B cell (primary cell): ENCODE measurements at regions not wholly inside any gene's neighbourhood (a gene's known extent, or its start where the extent isn't known, plus 50 kb on each side); places are given as distances from the start of the nearest gene placed in this dataset.

ENCODE experiments used
- ATAC-seq: fragments of 200-7000 bp; cut with Tn5 transposase; one replicate; pipeline ENCODE4 v1.10.0; 2021; ENCODE audit warnings: low read depth, mild to moderate bottlenecking, moderate number of reproducible peaks, moderate library complexity
- CTCF ChIA-PET: fragments of 350-600 bp; sonication (Branson Sonifier 250); formaldehyde crosslinking; loops from one replicate; lab custom pipeline; 2021; ENCODE audit warnings: antibody characterized with exemption, inconsistent platforms; lab: Charles Lee
- POLR2A ChIA-PET: fragments of 350-600 bp; sonication (Branson Sonifier 250); formaldehyde crosslinking; loops from one replicate; lab custom pipeline; 2021; ENCODE audit warnings: antibody characterized with exemption; lab: Charles Lee
- DNase-seq: peaks from one replicate; pipeline ENCODE4 v3.0.0; 2013
- H2AFZ ChIP-seq: 2 replicates; pipeline ENCODE4 v1.6.1; 2012; ENCODE audit warnings: mild to moderate bottlenecking, low read depth, low read length; ENCODE audit not compliant: insufficient read depth, poor library complexity, severe bottlenecking
- H3K27ac ChIP-seq, 2 donors: 1 replicate in 1 of 2; 2 replicates in 1 of 2; pipeline ENCODE4 v1.5.1; 2012 to 2013; ENCODE audit warnings: low read length in 2 of 2, mild to moderate bottlenecking in 2 of 2, moderate library complexity in 1 of 2
- H3K27me3 ChIP-seq, 4 experiments: fragments of 200-600 bp in 1 of 4; sonication (generic) in 1 of 4; replicated peaks in 1 of 4; 1 replicate in 2 of 4; 2 replicates in 2 of 4; pipeline versions ENCODE4 v1.6.1 to v1.7.0; 2013 to 2016; ENCODE audit warnings: low read length in 3 of 4, mild to moderate bottlenecking in 2 of 4, mixed read lengths in 1 of 4, moderate library complexity in 1 of 4; ENCODE audit not compliant: insufficient read depth in 4 of 4, control insufficient read depth in 3 of 4; ENCODE audit errors: control extremely low read depth in 1 of 4
- H3K36me3 ChIP-seq, 2 experiments: replicated peaks in 1 of 2; 1 replicate in 1 of 2; 2 replicates in 1 of 2; pipeline versions ENCODE4 v1.6.1 to v1.7.1; 2013; ENCODE audit warnings: low read length in 1 of 2; ENCODE audit not compliant: insufficient read depth in 2 of 2, control insufficient read depth in 1 of 2; ENCODE audit errors: control extremely low read depth in 1 of 2, extremely low read depth in 1 of 2
- H3K4me1 ChIP-seq, 2 donors: fragments of 200-600 bp in 1 of 2; sonication (generic) in 1 of 2; 1 replicate in 1 of 2; 2 replicates in 1 of 2; pipeline versions ENCODE4 v1.5.1 to v1.6.1; 2013 to 2017; ENCODE audit warnings: low read length in 2 of 2; ENCODE audit not compliant: control insufficient read depth in 2 of 2, insufficient read depth in 2 of 2
- H3K4me2 ChIP-seq: replicated peaks from 2 replicates; pipeline ENCODE3; 2012; ENCODE audit warnings: mild to moderate bottlenecking, low read depth, low read length; ENCODE audit not compliant: poor library complexity, severe bottlenecking
- H3K4me3 ChIP-seq, 5 experiments: fragments of 200-600 bp in 1 of 5; sonication (generic) in 1 of 5; 1 replicate in 3 of 5; 2 replicates in 2 of 5; pipeline versions ENCODE4 v1.5.1 to v1.7.0; 2011 to 2016; ENCODE audit warnings: low read length in 4 of 5, mild to moderate bottlenecking in 4 of 5, low read depth in 2 of 5, control low read depth in 1 of 5, moderate library complexity in 1 of 5; ENCODE audit not compliant: insufficient read depth in 1 of 5; ENCODE audit errors: control extremely low read depth in 1 of 5, extremely low read depth in 1 of 5
- H3K79me2 ChIP-seq: fragments of 200-600 bp; sonication (generic); one replicate; pipeline ENCODE4 v1.6.0; 2016; ENCODE audit warnings: low read length; ENCODE audit not compliant: control insufficient read depth, insufficient read depth
- H3K9ac ChIP-seq: fragments of 200-600 bp; sonication (generic); 2 replicates; pipeline ENCODE4 v1.6.1; 2017; ENCODE audit warnings: mild to moderate bottlenecking, low read length, moderate library complexity
- H3K9me3 ChIP-seq, 3 donors: one replicate each; pipeline versions ENCODE4 v1.6.1 to v1.7.1; 2013; ENCODE audit warnings: low read length in 2 of 3; ENCODE audit not compliant: control insufficient read depth in 2 of 3, insufficient read depth in 1 of 3; ENCODE audit errors: control extremely low read depth in 1 of 3
- H4K20me1 ChIP-seq: 2 replicates; pipeline ENCODE4 v1.6.0; 2012; ENCODE audit warnings: mild to moderate bottlenecking, low read length; ENCODE audit not compliant: insufficient read depth, control insufficient read depth, poor library complexity, severe bottlenecking
- H3K27ac Mint-ChIP-seq: one replicate; pipeline ENCODE4 v1.8.0; 2021; ENCODE audit warnings: mixed read lengths
- H3K27me3 Mint-ChIP-seq: one replicate; pipeline ENCODE4 v1.8.0; 2021; ENCODE audit warnings: mixed read lengths
- H3K4me1 Mint-ChIP-seq: one replicate; pipeline ENCODE4 v1.8.0; 2021; ENCODE audit warnings: mixed read lengths
- H3K4me3 Mint-ChIP-seq: one replicate; pipeline ENCODE4 v1.8.0; 2021; ENCODE audit warnings: mixed read lengths
- H3K9me3 Mint-ChIP-seq: one replicate; pipeline ENCODE4 v1.8.0; 2022; ENCODE audit warnings: mixed read lengths; ENCODE audit not compliant: insufficient read depth
- CTCF ChIP-seq: fragments of 200-600 bp; IDR thresholded peaks from one replicate; pipeline ENCODE4 v1.8.0; 2022; ENCODE audit warnings: antibody characterized with exemption, mild to moderate bottlenecking
- EZH2 ChIP-seq: IDR thresholded peaks from 2 replicates; pipeline ENCODE4 v1.6.1; 2012; ENCODE audit warnings: borderline replicate concordance, low read depth, mild to moderate bottlenecking, moderate library complexity, low read length; ENCODE audit not compliant: insufficient read depth, poor library complexity, severe bottlenecking
- whole genome bisulfite sequencing: methylation state at CpG from one replicate; pipeline ENCODE4 v1.1.5; 2013; ENCODE audit warnings: missing lambda C conversion rate; ENCODE audit not compliant: insufficient coverage; 5-methylcytosine and 5-hydroxymethylcytosine counted together
- intact Hi-C: fragments of 100-400 bp; cut with micrococcal nuclease; formaldehyde crosslinking; loops from one replicate; pipeline ENCODE4 v1.10.0; 2022

- Histone ChIP-seq H3K9me3 (no peaks in the 10 kb centered on the region), H3K4me2 (no peak overlapping the region), H3K4me1 (no peaks in the 10 kb centered on the region), H3K36me3 (no peaks in the 10 kb centered on the region), H3K79me2 (no peaks in the 10 kb centered on the region), H4K20me1 (no peaks in the 10 kb centered on the region), H3K9ac (no peak overlapping the region), H3K4me3 (no peak overlapping the region), H3K27ac (no peak overlapping the region), H2AFZ (no peak overlapping the region), H3K27me3 (no peaks in the 10 kb centered on the region)
- Mint-ChIP-seq H3K4me3 (no peak overlapping the region), H3K27ac (no peak overlapping the region), H3K4me1 (no peaks in the 10 kb centered on the region), H3K9me3 (no peaks in the 10 kb centered on the region), H3K27me3 (no peaks in the 10 kb centered on the region)
- POLR2A ChIA-PET = no interaction called here
- ATAC-seq = no peak
- no CpG with 5 or more reads among the region's 1 CpG for WGBS
- DNase-seq = no peak
- intact Hi-C loops = no loop called here
- TF ChIP-seq EZH2 = no peak
- no peak for TF ChIP-seq CTCF
- CTCF ChIA-PET = no interaction called here
These were observed 155.0 kb upstream of the REG3G start for GRCh38 chr2:78870343-78870967.

- Histone ChIP-seq H3K4me1 (no peaks in the 10 kb centered on the region), H3K27me3 (no peaks in the 10 kb centered on the region), H3K36me3 (no peaks in the 10 kb centered on the region), H3K9ac (no peak overlapping the region), H4K20me1 (no peaks in the 10 kb centered on the region), H3K79me2 (no peaks in the 10 kb centered on the region), H3K4me2 (no peak overlapping the region), H2AFZ (no peak overlapping the region), H3K27ac (no peak overlapping the region), H3K4me3 (no peak overlapping the region), H3K9me3 (no peaks in the 10 kb centered on the region)
- TF ChIP-seq EZH2 (no peak), CTCF (no peak)
- intact Hi-C loops = no loop called here
- DNase-seq (no peak), ATAC-seq (no peak)
- H3K27ac Mint-ChIP-seq = no peak overlapping the region
- no CpG with 5 or more reads among the region's 1 CpG for WGBS
- H3K4me3 Mint-ChIP-seq = no peak overlapping the region
- no peaks in the 10 kb centered on the region for H3K4me1 Mint-ChIP-seq
- no peaks in the 10 kb centered on the region for H3K9me3 Mint-ChIP-seq
- H3K27me3 Mint-ChIP-seq = no peaks in the 10 kb centered on the region
- CTCF ChIA-PET = no interaction called here
- POLR2A ChIA-PET = no interaction called here
These were observed 152.0 kb upstream of the REG3G start for GRCh38 chr2:78873526-78873925.
